Fibroblast of mammary gland (primary cell): ENCODE measurements at regions not wholly inside any gene's neighbourhood (a gene's known extent, or its start where the extent isn't known, plus 50 kb on each side); places are given as distances from the start of the nearest gene placed in this dataset.

Experiments used
- DNase-seq: peaks from one replicate; pipeline ENCODE4 v3.0.0-alpha.2; 2010; ENCODE audit warnings: low read depth
- H3K4me3 ChIP-seq: 2 replicates; pipeline ENCODE4 v1.5.1; 2011; ENCODE audit warnings: low read depth, mild to moderate bottlenecking, low read length, moderate library complexity; ENCODE audit not compliant: control insufficient read depth
- CTCF ChIP-seq: conservative IDR thresholded peaks from 2 replicates; pipeline ENCODE4 v1.5.1; 2011; ENCODE audit warnings: low read depth, low read length, inconsistent platforms; ENCODE audit not compliant: control insufficient read depth, insufficient read depth

DNA sequence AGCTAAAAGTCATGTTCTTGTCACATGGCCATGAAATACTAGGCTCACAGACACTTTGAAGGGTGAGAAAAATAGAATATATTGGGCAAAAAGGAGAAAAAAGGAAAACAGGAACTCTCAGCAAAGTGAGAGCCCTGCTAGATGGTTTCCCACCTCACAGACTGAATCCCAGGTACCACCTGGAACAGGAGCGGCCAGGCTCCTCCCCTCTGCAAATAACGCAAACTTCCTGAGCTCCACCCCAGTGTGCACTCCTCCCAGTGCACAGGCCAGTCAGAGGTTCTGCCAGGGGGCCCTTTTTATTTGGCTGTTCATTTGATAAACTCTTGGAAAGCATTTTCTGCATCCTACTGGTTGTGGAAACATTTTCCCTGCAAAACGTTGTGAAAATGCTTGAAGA lies 780.4 kb downstream of the TBL1XR1 start:
- no peak for TF ChIP-seq CTCF
- no peak for DNase-seq
- H3K4me3 ChIP-seq, result no peak overlapping the region

DNA sequence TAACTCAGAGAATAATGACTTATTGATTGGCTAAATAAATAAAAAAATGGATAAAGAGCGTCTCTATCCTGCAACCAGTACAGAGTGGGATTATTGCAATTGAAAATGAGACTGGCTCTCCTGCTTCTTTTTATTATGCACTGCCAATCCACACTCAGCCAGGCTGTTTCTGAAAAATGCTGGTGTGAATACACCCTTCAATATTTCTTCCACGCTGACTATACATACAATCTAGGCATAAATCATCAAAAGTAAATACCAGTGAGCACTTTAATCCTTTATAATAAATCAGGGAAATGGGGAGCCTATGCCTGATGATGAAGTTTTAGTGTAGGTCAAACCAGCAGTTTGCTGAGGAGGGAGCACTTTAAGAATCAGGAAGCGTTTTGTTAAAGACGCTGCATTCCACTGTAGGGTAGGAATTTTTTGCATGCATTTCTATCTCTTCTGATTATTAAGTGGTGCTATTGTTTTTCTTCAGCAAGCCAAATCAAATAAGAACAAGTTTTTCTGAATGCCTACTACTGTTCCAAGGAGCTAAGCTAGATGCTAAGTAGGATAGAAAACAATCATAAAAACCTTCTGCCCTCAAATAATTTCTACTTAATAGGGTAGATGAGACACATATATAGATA lies 781.5 kb downstream of the TBL1XR1 start:
- DNase-seq, result no peak
- no peak for TF ChIP-seq CTCF
- H3K4me3 ChIP-seq, result no peak overlapping the region

- TF ChIP-seq CTCF, result no peak
- H3K4me3 ChIP-seq, result no peak overlapping the region
- no peak for DNase-seq
Observed at GRCh38 chr3:176412771-176413170, 784.5 kb downstream of the TBL1XR1 start.

- no peak overlapping the region for H3K4me3 ChIP-seq
- TF ChIP-seq CTCF, result no peak
- no peak for DNase-seq
Observed at GRCh38 chr3:176403531-176403930, 793.8 kb downstream of the TBL1XR1 start.

- no peak overlapping the region for H3K4me3 ChIP-seq
- DNase-seq, result no peak
- TF ChIP-seq CTCF, result no peak
Observed at GRCh38 chr3:176401211-176401610, 796.1 kb downstream of the TBL1XR1 start.

DNA sequence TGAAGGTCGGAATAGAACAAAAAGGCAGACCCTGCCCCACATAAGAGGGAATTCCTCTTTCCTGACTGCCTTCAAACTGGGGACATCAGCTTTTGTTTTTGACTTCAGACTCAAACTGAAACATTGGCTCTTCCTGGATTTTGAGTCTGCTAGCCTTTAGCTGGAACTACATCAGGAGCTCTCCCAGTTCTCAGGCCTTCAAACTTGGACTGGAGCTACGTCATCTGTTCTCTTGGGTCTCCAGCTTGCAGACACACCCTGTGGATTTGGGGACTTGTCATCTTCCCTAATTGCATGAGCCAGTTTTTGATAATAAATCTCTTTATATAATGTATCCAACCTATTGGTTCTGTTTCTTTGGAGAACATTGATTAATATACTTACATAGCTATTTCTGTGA lies 798.1 kb downstream of the TBL1XR1 start:
- no peak for DNase-seq
- no peak overlapping the region for H3K4me3 ChIP-seq
- no peak for TF ChIP-seq CTCF

- no peak overlapping the region for H3K4me3 ChIP-seq
- no peak for TF ChIP-seq CTCF
- no peak for DNase-seq
Observed at GRCh38 chr3:176395240-176395639, 802.0 kb downstream of the TBL1XR1 start.
